HFFc6 (cell line): ENCODE measurements at regions not wholly inside any gene's neighbourhood (a gene's known extent, or its start where the extent isn't known, plus 50 kb on each side); places are given as distances from the start of the nearest gene placed in this dataset.

ENCODE experiments used
- DNase-seq: peaks from one replicate; pipeline ENCODE4 v3.0.0-alpha.2; 2018
- H3K27ac Mint-ChIP-seq: 2 replicates; pipeline ENCODE4 v1.8.0; 2020; ENCODE audit warnings: mild to moderate bottlenecking, mixed read lengths
- H3K27me3 Mint-ChIP-seq: 2 replicates; pipeline ENCODE4 v1.8.0; 2021; ENCODE audit warnings: mild to moderate bottlenecking, moderate library complexity, mixed read lengths; ENCODE audit not compliant: insufficient read depth
- H3K36me3 Mint-ChIP-seq: 2 replicates; pipeline ENCODE4 v1.8.0; 2021; ENCODE audit warnings: low read depth, mixed read lengths
- H3K4me1 Mint-ChIP-seq: 2 replicates; pipeline ENCODE4 v1.8.0; 2020; ENCODE audit warnings: low read depth, mixed read lengths
- H3K4me3 Mint-ChIP-seq: 2 replicates; pipeline ENCODE4 v1.8.0; 2020; ENCODE audit warnings: mild to moderate bottlenecking, moderate library complexity, mixed read lengths
- H3K9me3 Mint-ChIP-seq: 2 replicates; pipeline ENCODE4 v1.8.0; 2020; ENCODE audit warnings: mild to moderate bottlenecking, mixed read lengths
- CTCF ChIP-seq: fragments of 200-600 bp; sonication (generic); IDR thresholded peaks from 2 replicates; pipeline ENCODE4 v1.5.0; 2021; ENCODE audit warnings: antibody characterized with exemption, mild to moderate bottlenecking

DNA sequence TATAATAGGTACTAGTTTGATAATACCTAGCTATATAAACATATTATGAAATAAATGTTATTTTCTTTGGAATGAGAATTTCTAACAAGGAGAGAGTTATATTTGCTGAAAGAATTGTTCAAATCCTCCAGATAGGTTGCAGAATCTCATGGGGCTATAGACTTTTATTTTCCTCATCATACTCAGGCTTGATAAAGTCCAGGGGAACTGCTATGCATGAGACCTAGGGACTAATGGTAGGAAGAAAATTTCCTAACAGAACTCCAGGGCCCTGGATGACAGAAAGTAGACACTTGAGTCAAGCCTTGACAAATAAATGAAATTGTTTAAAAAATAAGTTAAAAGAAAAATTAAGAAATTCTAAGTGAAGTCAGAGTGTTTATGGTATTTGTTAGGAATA is 138.5 kb upstream of the DACH1 start:
- H3K9me3 Mint-ChIP-seq, result peaks cover 33% of the 10 kb centered on the region

GRCh38 chr13:72004784-72005374 is 137.9 kb upstream of the DACH1 start:
- no peak overlapping the region for H3K4me3 Mint-ChIP-seq
- no peaks in the 10 kb centered on the region for H3K27me3 Mint-ChIP-seq
- TF ChIP-seq CTCF, result no peak
- no peak for DNase-seq
- no peak overlapping the region for H3K27ac Mint-ChIP-seq
- H3K36me3 Mint-ChIP-seq, result no peaks in the 10 kb centered on the region
- H3K9me3 Mint-ChIP-seq, result peaks cover 35% of the 10 kb centered on the region
- H3K4me1 Mint-ChIP-seq, result no peaks in the 10 kb centered on the region

More for the DNA sequence above, 138.5 kb upstream of the DACH1 start:
- TF ChIP-seq CTCF, result no peak
- Mint-ChIP-seq H3K4me1 (no peaks in the 10 kb centered on the region), H3K27me3 (no peaks in the 10 kb centered on the region), H3K27ac (no peak overlapping the region), H3K4me3 (no peak overlapping the region), H3K36me3 (no peaks in the 10 kb centered on the region)
- no peak for DNase-seq

DNA sequence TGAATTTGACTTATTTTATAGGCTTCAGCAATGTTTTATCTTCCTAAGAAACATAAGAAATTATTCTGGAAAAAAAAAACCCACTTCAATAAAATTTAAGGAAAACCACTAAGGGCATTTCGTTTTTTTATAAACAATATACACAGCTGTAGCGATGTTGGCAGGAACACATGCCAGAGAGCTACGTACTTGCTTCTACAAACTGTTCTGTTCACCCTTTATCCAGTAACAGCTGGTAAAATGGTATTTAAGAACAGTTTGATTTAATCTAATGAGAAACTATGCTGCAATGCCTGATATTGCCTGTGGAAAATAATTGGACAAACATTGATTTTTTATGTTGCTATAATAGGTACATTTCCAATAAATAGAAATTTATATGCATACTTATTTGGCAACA is 137.2 kb upstream of the DACH1 start:
- no peaks in the 10 kb centered on the region for H3K27me3 Mint-ChIP-seq
- no peak for TF ChIP-seq CTCF
- H3K4me1 Mint-ChIP-seq, result no peaks in the 10 kb centered on the region
- H3K4me3 Mint-ChIP-seq, result no peak overlapping the region
- H3K27ac Mint-ChIP-seq, result no peak overlapping the region
- DNase-seq, result no peak
- no peaks in the 10 kb centered on the region for H3K36me3 Mint-ChIP-seq
- H3K9me3 Mint-ChIP-seq, result peaks cover 36% of the 10 kb centered on the region

- no peaks in the 10 kb centered on the region for H3K4me1 Mint-ChIP-seq
- H3K36me3 Mint-ChIP-seq, result no peaks in the 10 kb centered on the region
- H3K4me3 Mint-ChIP-seq, result no peak overlapping the region
- no peaks in the 10 kb centered on the region; the same call in 1 of the 2 replicates for H3K27me3 Mint-ChIP-seq
- H3K9me3 Mint-ChIP-seq, result peaks cover 27% of the 10 kb centered on the region
- DNase-seq, result no peak
- no peak overlapping the region for H3K27ac Mint-ChIP-seq
- TF ChIP-seq CTCF, result no peak
These were observed 131.2 kb upstream of the DACH1 start for GRCh38 chr13:71998223-71998622.

DNA sequence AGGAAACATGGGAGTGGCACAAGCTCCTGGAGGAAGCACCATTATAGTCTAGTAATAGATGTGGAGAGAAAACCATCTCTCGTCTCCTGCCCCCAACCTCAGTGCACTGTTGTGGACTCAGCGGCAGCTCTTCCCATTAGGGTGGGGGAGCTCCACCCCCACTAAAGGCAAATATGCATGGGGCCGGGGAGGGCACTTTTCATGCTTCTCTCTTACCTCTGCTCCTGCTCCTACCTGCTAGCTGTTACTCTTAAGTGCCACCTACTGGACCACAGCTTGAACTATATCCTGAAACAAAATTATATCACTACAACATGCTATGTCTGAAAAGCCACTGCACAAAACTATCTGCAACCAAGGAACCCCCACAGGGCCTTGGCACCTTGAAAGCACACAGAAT is 112.6 kb upstream of the DACH1 start:
- Mint-ChIP-seq H3K9me3 (peaks cover 61% of the 10 kb centered on the region), H3K4me1 (no peaks in the 10 kb centered on the region), H3K4me3 (no peak overlapping the region), H3K36me3 (no peaks in the 10 kb centered on the region), H3K27me3 (no peaks in the 10 kb centered on the region), H3K27ac (no peak overlapping the region)
- TF ChIP-seq CTCF, result no peak
- DNase-seq, result no peak

DNA sequence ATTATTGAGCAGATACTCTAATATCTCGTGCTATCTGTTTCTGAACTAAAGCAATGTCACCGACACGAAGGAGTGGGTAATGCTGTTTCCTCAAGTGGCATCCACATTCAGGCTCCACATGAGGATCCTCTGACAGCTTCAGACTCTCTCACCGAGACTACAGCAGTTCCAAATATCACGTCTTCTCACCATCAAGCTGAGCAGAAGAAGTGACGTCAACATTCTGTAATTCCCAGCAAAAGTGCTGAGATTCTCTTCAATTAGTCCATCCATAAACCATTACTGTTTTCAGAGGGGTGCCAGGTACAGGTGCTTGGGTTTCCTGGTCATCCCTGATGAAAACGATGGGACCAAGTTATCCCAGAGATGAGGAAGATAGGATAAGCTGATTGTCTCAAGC is 110.0 kb upstream of the DACH1 start:
- no peak overlapping the region for H3K4me3 Mint-ChIP-seq
- H3K27ac Mint-ChIP-seq, result no peak overlapping the region
- H3K9me3 Mint-ChIP-seq, result peaks cover 52% of the 10 kb centered on the region
- no peaks in the 10 kb centered on the region for H3K36me3 Mint-ChIP-seq
- no peaks in the 10 kb centered on the region for H3K4me1 Mint-ChIP-seq
- no peak for DNase-seq
- no peak for TF ChIP-seq CTCF
- no peaks in the 10 kb centered on the region for H3K27me3 Mint-ChIP-seq
